Fibroblast of peridontal ligament (primary cell): ENCODE measurements at regions not wholly inside any gene's neighbourhood (a gene's known extent, or its start where the extent isn't known, plus 50 kb on each side); places are given as distances from the start of the nearest gene placed in this dataset.
"Not testable (repeated sequence)": the region's sequence is repeated elsewhere in the genome, so short reads cannot be mapped to it uniquely, and the experiment has no call there.

Source experiments
- DNase-seq: peaks from one replicate; pipeline ENCODE4 v3.0.0-alpha.2; 2010; ENCODE audit errors: extremely low read depth

DNA sequence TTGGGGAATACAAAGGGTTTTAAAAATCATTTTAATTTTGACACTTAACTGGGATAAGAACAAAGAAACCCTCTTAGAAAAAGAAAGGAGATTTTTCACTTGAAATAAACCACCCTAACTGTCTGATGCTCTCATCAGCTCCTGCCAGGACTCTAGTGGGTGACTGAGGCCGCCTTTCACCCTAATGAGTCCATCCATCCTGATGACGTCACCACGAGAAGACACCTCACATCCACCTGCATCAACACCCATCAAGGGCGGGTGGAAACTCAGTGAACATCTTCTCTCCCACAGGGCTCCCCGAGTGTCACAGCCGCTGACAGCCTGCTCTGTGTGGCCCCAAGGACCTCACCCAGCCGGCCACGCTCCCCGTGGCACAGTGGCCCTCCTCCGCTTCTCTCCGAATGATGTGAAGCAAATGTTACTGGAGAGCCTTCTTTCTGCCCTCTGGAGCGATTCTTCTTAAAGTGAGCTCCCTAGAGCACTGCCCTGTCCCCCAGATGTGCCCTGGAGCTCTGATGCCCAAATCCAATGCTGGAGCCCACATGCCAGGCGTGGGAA is 584.3 kb upstream of the ADAMTS16 start:
- no peak for DNase-seq

DNA sequence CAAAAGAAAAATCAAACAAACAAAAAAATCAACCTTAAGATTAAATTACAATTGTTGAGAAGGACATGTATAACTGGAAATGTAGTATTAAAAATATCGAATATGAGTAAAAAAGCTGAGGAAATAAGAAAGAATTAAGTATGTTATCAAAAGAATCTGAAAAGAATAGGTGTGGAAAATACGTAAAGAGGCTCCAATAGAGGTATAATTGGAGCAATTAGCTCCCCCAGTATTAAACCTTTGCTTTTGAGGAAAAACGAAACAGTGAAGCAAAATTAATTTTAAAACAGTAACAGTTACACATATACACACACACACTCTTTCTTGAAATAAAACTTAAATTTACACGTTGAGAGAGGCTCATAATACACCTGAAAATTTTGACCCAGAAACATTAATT is 578.7 kb upstream of the ADAMTS16 start:
- no peak for DNase-seq

DNA sequence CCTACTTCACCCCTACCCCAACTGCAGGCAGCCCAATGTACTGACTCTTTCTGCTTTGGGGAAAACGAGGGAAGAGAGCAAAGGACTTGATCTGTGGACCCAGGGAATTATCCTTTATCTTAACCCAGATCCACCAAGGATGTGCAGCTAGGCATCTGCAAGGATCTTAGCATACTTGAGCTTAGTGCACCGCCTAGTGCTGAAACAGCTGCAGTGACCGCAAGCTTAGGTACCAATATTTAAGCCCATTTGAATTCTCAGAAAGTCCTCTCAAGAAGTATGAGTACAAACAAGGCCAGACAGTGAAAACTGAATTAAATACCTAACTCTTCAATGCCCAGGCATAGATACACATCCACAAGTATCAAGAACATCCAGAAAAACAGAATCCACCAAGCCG is 576.7 kb upstream of the ADAMTS16 start:
- DNase-seq = no peak

DNA sequence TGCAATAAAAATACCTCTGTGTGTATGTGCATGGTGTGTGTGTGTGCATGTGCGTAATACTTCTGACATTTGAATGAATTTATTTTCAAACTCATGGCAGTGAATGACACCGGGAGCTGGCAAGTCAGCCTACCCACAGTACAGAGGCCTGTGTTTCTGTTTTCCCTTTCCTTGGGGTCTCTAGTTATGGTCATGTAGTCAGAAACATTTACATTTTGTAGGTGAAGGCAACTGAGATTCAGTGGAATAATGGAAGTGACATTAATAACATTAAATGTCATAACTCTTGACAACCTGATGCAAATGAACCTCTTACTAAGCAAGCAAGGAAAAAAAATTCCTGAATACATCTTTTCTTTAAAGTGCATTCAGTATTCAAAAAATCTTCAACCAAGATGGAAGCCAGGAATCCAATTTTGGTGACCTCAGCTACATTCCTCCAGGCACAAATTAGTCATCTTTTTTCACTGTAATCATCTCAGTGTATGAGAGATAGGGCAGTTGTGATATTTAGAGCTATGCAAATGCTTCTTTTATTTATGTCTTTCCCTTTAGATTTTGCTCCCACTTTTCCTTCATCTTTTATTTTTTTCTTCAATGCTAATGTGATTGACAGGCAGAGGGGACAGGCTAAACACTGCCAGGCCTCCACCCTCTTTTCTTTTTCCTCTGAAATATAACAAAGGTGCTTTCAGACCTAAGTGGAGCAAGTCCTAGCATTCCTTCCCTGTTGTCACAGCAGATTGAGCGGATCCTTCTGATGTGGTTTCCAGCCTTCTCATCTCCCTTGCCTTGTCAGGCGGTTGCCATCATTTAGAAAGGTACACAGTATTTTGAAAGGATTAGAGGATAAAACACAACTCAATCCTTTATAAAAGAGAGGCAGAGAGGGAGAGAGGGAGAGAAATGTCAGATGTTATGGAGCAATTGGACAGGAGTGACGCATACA is 569.8 kb upstream of the ADAMTS16 start:
- no peak for DNase-seq

DNA sequence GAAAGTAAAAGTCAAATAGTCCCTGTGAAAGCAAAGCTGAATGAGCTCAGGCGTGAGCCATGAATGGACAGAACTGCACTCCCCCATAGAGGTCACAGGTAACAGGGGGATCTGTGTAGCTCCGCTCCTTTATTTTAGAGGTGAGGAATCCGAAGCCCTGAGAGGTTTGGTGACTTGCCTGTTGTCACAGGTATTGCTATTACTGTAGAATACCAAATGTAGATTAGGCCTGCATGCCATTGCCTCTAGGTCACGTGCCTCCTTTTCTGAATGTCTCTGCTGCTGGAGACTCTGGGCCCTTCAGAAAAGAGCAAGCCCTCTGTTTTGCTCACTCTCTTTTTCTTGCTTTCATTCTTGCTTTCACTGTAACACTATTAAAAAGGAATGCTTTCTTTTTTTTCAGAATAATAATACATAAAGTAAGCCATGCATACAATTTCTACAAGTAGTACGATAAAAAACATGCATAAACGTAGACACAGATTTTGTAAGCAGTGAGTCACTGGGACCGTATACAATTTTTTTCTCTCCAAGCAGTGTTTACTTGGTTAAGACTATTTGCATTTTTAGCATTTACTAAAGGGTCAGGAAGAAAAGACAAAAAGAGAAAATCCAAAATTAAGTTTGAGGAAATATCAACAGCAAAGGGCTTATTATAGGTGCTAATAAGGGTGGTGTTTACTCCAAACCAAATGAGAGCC is 568.7 kb upstream of the ADAMTS16 start:
- no peak for DNase-seq

DNA sequence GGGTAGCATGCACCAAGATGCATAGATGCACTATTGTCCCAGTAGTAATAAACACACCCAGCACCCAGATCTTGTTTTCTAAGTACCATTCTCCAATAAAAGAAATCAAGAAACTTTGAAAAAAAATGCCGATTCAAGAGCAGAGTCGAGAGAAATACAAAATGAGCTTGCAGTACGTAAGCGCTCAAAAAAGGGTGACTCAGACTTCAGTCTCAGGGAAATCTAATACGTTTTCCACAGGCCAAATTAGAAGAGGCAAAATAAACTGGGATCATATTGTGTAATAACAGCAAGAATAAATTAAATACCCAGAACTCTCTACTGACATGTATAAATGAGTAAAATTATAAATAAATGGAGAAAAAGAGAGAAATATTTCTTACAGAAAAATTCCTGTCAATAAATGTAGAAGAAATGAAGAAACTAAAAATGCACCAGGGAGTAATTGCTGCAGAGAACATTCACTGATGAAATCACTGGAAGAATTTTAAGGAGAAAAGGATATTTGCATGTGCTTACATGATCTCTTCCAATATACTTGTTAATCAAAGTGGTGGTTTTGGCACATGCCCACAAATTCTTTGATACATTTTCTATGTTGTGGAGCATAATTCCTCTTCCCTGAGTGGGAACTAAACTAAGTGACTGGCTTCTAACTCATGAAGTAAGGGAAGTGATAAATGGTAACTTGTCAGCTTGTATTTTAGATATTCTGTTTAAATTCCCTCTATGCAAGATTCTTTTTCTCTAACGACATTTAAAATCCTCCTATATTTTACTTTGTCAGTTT is 567.6 kb upstream of the ADAMTS16 start:
- DNase-seq = no peak

DNA sequence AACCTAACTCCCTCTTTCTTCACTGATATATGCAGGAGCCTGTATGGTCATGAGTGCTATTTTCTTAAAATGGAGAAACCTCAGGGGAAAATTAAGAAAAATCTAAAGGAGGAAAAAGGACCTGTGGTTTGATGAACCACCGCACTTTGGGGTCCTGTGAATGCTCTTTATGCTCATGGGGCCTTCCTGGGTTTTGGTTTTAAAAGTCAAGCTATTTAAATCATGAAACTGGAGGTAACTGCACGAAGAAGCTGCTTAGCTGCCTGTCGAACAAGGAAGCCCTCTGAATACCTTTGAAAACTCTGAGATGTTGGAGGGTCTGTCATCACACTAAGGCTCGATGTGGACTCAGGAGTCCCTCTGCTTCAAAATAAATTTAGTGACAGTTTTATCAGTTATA is 564.5 kb upstream of the ADAMTS16 start:
- DNase-seq = no peak

DNA sequence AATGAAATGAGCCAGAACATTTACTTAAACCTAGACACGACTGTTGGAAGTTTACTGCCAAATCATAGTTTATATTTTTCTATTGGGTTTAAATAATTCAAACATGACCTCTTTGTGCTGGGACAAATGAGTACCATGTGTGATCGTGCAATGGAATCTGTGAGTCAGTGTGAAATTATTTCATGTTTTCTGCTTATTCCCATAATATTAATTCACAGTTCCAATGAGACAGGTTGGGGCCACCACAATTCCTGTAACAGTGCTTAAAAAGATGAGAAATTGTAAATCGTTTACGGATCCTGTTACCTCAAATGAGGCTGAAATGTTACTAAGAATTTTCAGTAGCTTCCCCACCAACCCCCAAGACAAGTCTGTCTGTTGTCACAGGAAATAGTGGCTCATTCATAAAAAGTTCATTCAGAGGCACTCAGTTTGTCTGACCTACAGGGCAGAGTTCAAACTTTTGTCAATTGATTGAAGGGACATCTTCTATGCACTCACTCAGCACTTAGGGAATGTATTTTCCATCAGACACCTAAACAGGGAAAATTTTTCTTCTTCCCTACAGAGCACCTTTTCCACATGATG is 563.9 kb upstream of the ADAMTS16 start:
- no peak for DNase-seq

DNA sequence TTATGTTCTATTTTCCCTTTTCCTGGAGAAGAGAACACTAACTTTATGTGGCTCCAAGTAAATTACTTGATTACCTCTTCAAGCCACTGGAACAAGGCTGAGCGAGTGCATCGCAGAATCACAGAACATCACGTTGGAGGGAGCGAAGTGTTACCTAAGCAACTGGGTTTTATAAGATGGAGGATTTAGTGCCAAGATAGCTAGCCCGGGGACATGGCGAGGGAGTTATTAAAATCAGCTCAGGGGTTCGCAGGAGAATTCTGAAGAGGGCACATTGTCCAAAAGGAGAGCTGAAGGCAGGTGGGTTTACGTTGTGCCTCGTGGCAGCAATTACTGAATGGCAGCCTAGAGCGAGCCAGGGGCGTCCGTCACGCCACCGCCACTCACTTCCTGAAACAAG is 563.2 kb upstream of the ADAMTS16 start:
- no peak for DNase-seq

DNA sequence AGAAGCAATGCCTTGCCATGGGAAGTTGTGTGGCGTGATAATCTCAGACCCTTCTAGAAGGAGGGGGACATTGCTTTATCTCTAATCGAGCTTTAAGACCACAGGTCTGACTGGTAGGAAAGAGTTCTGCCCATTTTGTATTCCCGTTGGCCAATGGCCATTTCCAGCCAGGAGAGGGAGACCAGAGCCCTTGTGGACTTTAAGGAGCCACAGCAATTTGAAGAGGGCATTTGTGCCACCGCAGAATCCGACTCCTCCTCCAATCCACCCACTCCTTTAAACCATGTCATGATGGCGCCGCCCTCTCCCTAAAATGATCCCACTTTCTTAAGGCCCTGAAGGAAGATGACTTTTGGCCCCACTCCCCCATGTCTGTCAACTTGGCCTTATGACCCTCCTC is 560.5 kb upstream of the ADAMTS16 start:
- DNase-seq = no peak

DNA sequence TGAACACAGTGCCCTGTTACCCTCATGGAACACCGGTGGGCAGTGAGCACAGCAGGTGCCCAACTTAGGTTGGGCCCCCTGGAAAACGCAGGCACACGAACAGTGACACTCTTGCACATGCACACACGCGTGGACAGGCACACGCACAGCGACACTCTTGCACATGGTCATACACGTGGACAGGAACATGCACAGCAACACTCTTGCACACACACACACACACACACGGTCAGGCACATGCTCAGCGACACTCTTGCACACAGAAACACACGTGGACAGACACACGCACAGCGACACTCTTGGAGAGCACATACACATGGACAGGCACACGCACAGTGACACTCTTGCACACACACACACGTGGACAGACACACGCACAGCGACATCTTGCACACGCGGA is 559.4 kb upstream of the ADAMTS16 start:
- no peak for DNase-seq

DNA sequence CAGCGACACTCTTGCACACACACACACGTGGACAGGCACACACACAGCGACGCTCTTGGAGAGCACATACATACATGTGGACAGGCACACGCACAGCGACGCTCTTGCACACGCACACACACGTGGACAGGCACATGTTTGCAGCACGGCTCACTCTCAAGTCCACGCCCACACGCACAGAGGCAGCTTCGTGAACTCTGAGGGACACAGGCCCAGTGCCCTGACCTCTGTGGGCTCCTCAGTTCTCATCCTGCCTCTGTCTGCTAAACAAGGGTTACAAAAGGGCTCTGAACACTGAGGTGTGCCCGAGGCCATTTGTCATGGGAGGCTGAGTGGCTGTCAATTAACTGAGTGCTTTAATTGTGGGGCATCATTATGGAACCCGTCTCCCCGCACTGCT is 558.8 kb upstream of the ADAMTS16 start:
- DNase-seq = no peak

DNA sequence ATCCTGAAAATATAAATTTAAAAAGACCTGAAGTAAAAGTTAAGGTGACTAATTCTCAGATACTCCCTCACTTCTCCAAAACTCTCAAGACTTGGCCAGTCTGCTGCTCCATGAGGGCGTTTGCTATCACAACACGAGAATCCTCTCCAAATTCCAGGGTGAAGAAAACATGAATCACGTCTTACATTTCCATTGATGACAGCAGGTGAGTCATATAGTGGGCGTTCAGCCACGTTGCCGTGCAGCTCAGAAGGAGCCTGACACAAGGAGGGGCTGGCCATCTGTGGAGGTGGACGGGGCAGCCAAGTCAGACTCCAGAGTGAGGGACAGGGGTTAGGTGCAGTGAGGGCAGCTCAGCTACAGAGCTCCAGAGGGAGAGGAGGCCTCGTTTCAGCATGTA is 555.1 kb upstream of the ADAMTS16 start:
- DNase-seq = no peak

DNA sequence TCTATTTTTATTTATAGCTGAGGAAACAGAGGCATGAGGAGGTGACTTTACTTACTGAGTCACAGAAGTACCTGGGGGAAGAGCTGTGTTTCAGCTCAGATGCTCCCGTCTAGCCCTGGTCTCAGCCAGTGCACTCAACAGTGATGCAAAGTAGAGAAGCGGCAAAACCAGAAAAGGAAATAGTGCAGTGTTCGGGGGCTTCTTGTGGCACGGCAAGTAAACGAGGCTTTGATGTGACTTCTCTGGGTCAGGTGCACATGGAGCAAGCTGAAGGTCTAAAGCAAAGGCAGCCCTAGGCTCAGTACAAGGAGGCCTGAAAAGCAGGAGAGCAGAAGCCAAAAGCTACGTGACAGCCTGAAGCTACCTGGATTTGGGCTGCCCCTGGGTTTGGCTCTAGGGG is 526.7 kb upstream of the ADAMTS16 start:
- no peak for DNase-seq

DNA sequence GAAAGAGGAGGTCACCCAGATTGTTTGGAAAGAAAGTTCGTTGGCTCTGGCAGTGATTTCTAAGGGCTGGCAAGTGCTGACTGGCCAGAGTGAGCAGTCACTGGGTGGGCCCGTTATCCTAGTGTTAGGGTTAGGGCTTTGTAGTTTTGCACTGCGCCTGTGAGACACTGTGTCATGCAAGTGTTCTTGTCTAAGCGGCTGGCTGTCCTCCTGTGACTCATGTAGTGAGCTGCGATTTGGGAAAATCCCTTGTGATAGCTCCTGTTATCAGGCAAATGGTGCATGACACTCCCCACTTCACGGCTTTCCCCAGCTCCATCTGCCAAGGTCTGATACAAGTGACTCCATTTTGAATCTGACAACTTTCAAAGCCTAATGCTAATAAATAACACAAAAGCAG is 526.0 kb upstream of the ADAMTS16 start:
- DNase-seq = no peak

DNA sequence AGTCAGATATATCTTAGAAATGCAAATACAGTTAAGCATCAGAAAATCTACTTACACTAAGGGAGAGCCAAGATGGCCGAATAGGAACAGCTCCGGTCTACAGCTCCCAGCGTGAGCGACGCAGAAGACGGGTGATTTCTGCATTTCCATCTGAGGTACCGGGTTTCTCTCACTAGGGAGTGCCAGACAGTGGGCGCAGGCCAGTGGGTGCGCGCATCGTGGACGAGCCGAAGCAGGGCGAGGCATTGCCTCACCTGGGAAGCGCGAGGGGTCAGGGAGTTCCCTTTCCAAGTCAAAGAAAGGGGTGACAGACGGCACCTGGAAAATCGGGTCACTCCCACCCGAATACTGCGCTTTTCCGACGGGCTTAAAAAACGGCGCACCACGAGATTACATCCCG is 524.8 kb upstream of the ADAMTS16 start:
- not testable (repeated sequence) for DNase-seq

DNA sequence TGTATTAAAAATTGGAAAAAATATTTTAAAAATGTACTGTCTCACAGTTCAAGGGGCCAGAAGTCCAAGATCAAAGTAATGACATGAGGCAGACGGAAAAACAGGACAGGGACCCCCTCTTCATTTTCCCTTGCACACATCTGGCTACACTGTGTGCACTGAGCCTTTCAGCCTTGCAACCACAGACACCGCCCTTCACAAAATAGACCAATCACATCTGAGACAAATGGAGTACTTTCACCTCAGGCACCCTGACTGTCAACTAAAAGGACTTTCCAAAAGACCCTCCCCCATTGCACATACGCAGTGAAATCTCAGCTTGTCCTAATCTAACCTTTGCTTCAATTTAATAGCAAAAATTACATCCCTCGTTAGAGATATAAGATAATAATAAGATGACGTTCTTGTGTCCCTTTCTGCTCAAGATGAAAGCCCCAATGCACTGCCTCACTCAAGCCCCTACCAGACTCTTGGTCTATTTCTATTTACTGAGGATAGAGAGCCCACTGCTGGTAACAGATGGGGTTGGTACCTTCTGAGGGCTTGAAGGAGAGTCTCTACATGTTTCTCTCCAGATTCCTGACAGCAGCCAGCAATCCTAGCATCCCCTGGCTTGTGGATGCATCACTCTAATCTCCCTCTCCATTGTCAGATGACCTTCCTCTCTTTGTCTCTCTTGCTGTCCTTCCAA is 514.8 kb upstream of the ADAMTS16 start:
- DNase-seq = no peak

DNA sequence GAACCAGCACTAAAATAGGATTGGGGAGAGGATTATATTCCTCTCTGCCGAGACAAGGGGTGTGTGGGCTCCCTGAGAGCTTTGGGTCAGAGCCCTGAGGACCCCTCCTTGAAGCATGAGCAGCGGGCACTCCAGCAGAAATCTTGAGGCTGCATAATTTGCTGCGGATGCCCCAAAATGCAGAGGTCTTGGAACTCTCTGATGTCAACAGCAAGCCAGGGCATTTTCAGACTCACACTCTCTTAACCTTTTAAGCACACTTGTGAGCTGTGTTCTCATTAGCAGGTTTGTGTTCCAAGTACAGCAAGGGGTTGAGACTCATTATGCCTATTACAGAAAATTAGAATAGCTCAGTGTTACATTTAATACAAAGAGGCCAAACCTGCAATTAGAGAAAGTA is 513.0 kb upstream of the ADAMTS16 start:
- DNase-seq = no peak

DNA sequence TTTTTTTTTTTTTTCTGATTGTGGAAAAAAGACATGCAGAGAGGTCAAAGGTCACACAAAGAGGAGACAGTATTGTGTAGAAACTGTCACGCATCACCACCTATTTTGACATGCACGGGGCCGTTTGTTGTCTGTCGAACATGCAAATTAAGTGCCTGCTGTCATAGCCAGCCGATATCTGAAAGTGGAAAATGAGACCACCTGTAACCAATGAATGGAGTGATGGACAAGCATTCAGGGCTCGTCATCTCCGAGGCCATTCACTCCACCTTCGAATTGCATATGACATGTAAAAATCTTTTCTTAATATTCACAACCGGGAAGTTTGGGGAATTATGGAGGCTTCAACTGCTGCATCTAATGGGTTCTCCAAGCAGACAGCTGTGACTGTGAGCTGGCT is 512.2 kb upstream of the ADAMTS16 start:
- no peak for DNase-seq

DNA sequence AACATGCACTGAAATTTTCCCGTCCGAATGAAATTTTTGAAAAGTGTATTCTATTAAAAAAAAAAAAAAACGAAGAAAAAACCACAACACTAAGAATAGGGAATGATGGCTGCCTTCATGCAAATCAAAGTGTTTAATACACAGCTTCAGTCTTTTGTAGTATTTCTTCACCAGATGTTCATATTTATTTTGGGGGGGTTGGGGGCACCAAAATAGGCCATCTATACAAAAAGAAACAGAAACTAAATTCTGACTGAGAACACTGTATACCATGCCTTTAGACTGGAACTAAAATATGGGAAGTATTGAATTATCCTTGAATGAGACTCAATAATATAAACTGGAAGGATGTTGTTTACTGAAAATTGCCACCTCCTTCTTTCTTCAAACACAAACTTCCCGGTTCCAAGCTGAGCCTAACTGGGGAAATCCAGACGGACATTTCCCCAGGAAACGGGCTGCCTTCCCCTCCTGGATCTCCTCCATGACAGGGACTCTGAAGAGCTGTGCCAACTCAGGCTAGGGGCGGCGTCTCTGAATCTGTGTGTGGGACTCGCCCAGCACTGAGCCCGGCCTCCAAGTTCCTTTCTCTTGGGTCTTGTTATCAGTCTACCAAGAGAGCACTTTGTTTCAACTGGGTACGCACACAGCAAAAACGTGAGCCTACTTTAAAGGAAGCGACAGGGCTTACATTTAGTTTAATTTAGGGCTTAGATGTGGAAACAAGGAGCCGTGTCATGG is 511.3 kb upstream of the ADAMTS16 start:
- DNase-seq = no peak
